K562 (cell line): ENCODE measurements at regions not wholly inside any gene's neighbourhood (a gene's known extent, or its start where the extent isn't known, plus 50 kb on each side); places are given as distances from the start of the nearest gene placed in this dataset.

ENCODE experiments used
- ATAC-seq: fragments of 200-7000 bp; cut with Tn5 transposase; 3 replicates; pipeline ENCODE4 v1.9.1; 2020; ENCODE audit warnings: moderate library complexity
- BruUV-seq: library from RNA; stranded (reverse); fragments of 400-500 nt; replicated peaks from 2 replicates; lab custom pipeline; 2021; lab: Mats Ljungman, UMichigan
- CTCF ChIA-PET: fragments of 300-600 bp; formaldehyde crosslinking; extraction: SDS; loops from one replicate; lab custom pipeline; 2021; ENCODE audit warnings: low intra/inter-chr PET ratio; lab: Yijun Ruan, JAX
- POLR2A ChIA-PET: fragments of 300-600, 350-650 bp; sonication (Branson Sonifier 250); formaldehyde crosslinking; extraction: SDS; loops from one replicate; lab custom pipeline; 2021; ENCODE audit warnings: antibody characterized with exemption, inconsistent platforms; lab: Yijun Ruan, JAX
- DNase-seq, 4 experiments: peaks; one replicate each; pipeline versions ENCODE4 v3.0.0 to v3.0.0-alpha.2; 2011 to 2018; ENCODE audit warnings: low spot score in 3 of 4, mixed read lengths in 3 of 4; ENCODE audit errors: extremely low read depth in 1 of 4
- FAIRE-seq: peaks from 2 replicates; lab custom pipeline; 2011; peaks lifted over from hg19 to GRCh38; lab: Jason Lieb, UNC
- H2AFZ ChIP-seq: 2 replicates; pipeline ENCODE4 v1.6.0; 2011; ENCODE audit warnings: low read depth, low read length, control low read depth, inconsistent platforms
- H3K27ac ChIP-seq: fragments of 200-600 bp; 3 replicates; pipeline ENCODE4 v1.8.0; 2011; ENCODE audit warnings: low read depth, mild to moderate bottlenecking, control low read depth, inconsistent platforms, low read length, moderate library complexity, mixed read lengths; ENCODE audit errors: extremely low read depth
- H3K27me3 ChIP-seq, 2 experiments: fragments of 300-600 bp in 1 of 2; 2 replicates in 1 of 2; 3 replicates in 1 of 2; pipeline versions ENCODE4 v1.6.0 to v1.8.0; 2011; ENCODE audit warnings: inconsistent platforms in 2 of 2, low read length in 2 of 2, mild to moderate bottlenecking in 1 of 2, mixed read lengths in 1 of 2, moderate library complexity in 1 of 2; ENCODE audit not compliant: control insufficient read depth in 2 of 2, insufficient read depth in 2 of 2
- H3K36me3 ChIP-seq: fragments of 300-600 bp; 3 replicates; pipeline ENCODE4 v1.8.0; 2011; ENCODE audit warnings: mild to moderate bottlenecking, low read length, inconsistent platforms; ENCODE audit not compliant: control insufficient read depth, insufficient read depth
- H3K4me1 ChIP-seq, 2 experiments: fragments of 200-600 bp in 1 of 2; replicated peaks in 1 of 2; 2 replicates in 1 of 2; 3 replicates in 1 of 2; pipeline versions ENCODE4 v1.5.1 to v1.8.0; 2011; ENCODE audit warnings: inconsistent platforms in 2 of 2, low read length in 2 of 2, mild to moderate bottlenecking in 1 of 2, mixed read lengths in 1 of 2, moderate library complexity in 1 of 2; ENCODE audit not compliant: control insufficient read depth in 2 of 2, insufficient read depth in 2 of 2
- H3K4me2 ChIP-seq: 2 replicates; pipeline ENCODE4 v1.6.1; 2011; ENCODE audit warnings: low read length, control low read depth, inconsistent platforms, mixed read lengths; ENCODE audit not compliant: insufficient read depth
- H3K4me3 ChIP-seq: fragments of 200-600 bp; sonication (generic), shearing (Covaris generic); 2 replicates; pipeline ENCODE4 v1.5.1; 2016; ENCODE audit warnings: control low read depth, inconsistent platforms
- H3K79me2 ChIP-seq: fragments of 200-600 bp; 3 replicates; pipeline ENCODE4 v1.8.0; 2011; ENCODE audit warnings: low read length, inconsistent platforms; ENCODE audit not compliant: control insufficient read depth, insufficient read depth
- H3K9ac ChIP-seq, 2 experiments: 2 replicates each; pipeline versions ENCODE4 v1.6.0 to v1.6.1; 2011; ENCODE audit warnings: low read depth in 2 of 2, low read length in 2 of 2, control low read depth in 1 of 2, inconsistent platforms in 1 of 2, mild to moderate bottlenecking in 1 of 2, mixed read lengths in 1 of 2; ENCODE audit not compliant: insufficient read depth in 1 of 2
- H3K9me1 ChIP-seq: one replicate; pipeline ENCODE4 v1.6.0; 2011; ENCODE audit warnings: inconsistent platforms, mild to moderate bottlenecking, low read length, moderate library complexity; ENCODE audit not compliant: control insufficient read depth, insufficient read depth
- H3K9me3 ChIP-seq: replicated peaks from 2 replicates; pipeline ENCODE4 v1.5.1; 2011; ENCODE audit warnings: low read depth, low read length, inconsistent platforms; ENCODE audit not compliant: control insufficient read depth, insufficient read depth
- H4K20me1 ChIP-seq: replicated peaks from 2 replicates; pipeline ENCODE4 v1.6.1; 2011; ENCODE audit warnings: low read length, inconsistent platforms, mixed read lengths; ENCODE audit not compliant: control insufficient read depth, insufficient read depth
- PTRF ChIP-seq: fragments of 450-650 bp; IDR thresholded peaks from 2 replicates; pipeline ENCODE4 v1.6.1; 2016; ENCODE audit warnings: mild to moderate bottlenecking, missing genetic modification characterization, missing compliant biosample characterization
- SMARCC2 ChIP-seq: fragments of 450-650 bp; IDR thresholded peaks from 2 replicates; pipeline ENCODE4 v1.6.1; 2017; ENCODE audit warnings: antibody characterized with exemption, moderate library complexity, mild to moderate bottlenecking, low read depth
- TAF7 ChIP-seq: fragments of 450-650 bp; IDR thresholded peaks from 2 replicates; pipeline ENCODE4 v1.6.1; 2016; ENCODE audit warnings: missing genetic modification characterization, missing compliant biosample characterization
- UBTF ChIP-seq, 2 experiments: IDR thresholded peaks; 2 replicates each; pipeline ENCODE4 v1.6.1; 2012; ENCODE audit warnings: improper control_type of control experiment in 2 of 2, low read depth in 2 of 2, low read length in 2 of 2, borderline replicate concordance in 1 of 2
- XRCC3 ChIP-seq: fragments of 450-650 bp; IDR thresholded peaks from 2 replicates; pipeline ENCODE4 v1.6.1; 2017; ENCODE audit warnings: mild to moderate bottlenecking, moderate library complexity
- ZNF277 ChIP-seq: fragments of 250-450 bp; sonication (Bioruptor Pico); IDR thresholded peaks from 2 replicates; pipeline ENCODE4 v1.8.0; 2022; ENCODE audit warnings: inconsistent platforms, mild to moderate bottlenecking, moderate library complexity, borderline replicate concordance
- ZNF766 ChIP-seq: fragments of 200-800 bp; sonication (Bioruptor generic); conservative IDR thresholded peaks from 2 replicates; pipeline ENCODE4 v1.6.1; 2016; ENCODE audit warnings: missing genetic modification characterization, missing compliant biosample characterization
- WGBS: fragments of 100-300 bp; shearing (Covaris generic); methylation state at CpG from one replicate; pipeline ENCODE4 v1.1.6; 2016; ENCODE audit warnings: low coverage, mixed read lengths; ENCODE audit not compliant: insufficient coverage; ENCODE audit errors: missing lambda C conversion rate; 5-methylcytosine and 5-hydroxymethylcytosine counted together
- in situ Hi-C: fragments of 300-500 bp; cut with MboI; formaldehyde crosslinking; loops from 4 replicates; pipeline ENCODE4 v1.15.0; 2018; ENCODE audit warnings: inconsistent platforms, mixed read lengths
- intact Hi-C: fragments of 100-400 bp; cut with micrococcal nuclease; formaldehyde crosslinking; loops from 2 replicates; pipeline ENCODE4 v1.14.2; 2022

- Histone ChIP-seq H3K9me1 (no peaks in the 10 kb centered on the region), H3K4me3 (no peak overlapping the region), H3K4me2 (no peak overlapping the region), H3K4me1 (no peaks in the 10 kb centered on the region), H3K36me3 (no peaks in the 10 kb centered on the region), H2AFZ (no peak overlapping the region), H4K20me1 (no peaks in the 10 kb centered on the region), H3K79me2 (no peaks in the 10 kb centered on the region), H3K9ac (no peak overlapping the region), H3K9me3 (no peaks in the 10 kb centered on the region), H3K27me3 (no peaks in the 10 kb centered on the region), H3K27ac (no peak overlapping the region)
- ChIA-PET POLR2A (no interaction called here), CTCF (no interaction called here)
- FAIRE-seq (no peak), DNase-seq (no peak), ATAC-seq (no peak)
- no TSS peak for BruUV-seq
- intact Hi-C loops, result no loop called here
- WGBS, result 0% methylated on average over 6 of the region's 9 CpGs
- no peak for TF ChIP-seq ZNF277
- no peak for TF ChIP-seq XRCC3
- no peak for TF ChIP-seq PTRF
- TF ChIP-seq TAF7, result no peak
- TF ChIP-seq SMARCC2, result no peak
- TF ChIP-seq ZNF766 (CRISPR knock-in tag), result no peak
- TF ChIP-seq UBTF (IDR thresholded peaks at IDR 0.05; ENCODE audit: borderline replicate concordance in 1 of 2, low read depth in 2 of 2, low read length in 2 of 2), result no peak
- in situ Hi-C loops, result no loop called here
Measured at GRCh38 chr14:98725676-98726075, 546.3 kb downstream of the BCL11B start.
